SK-N-SH treated with all-trans-retinoic acid at 6 μM for 48 hours (cell line): ENCODE measurements at regions not wholly inside any gene's neighbourhood (a gene's known extent, or its start where the extent isn't known, plus 50 kb on each side); places are given as distances from the start of the nearest gene placed in this dataset.

ENCODE experiments used
- ARNTL ChIP-seq: fragments of 450-650 bp; formaldehyde crosslinking; IDR thresholded peaks from 2 replicates; pipeline ENCODE4 v1.5.0; 2020; ENCODE audit warnings: low read depth, mild to moderate bottlenecking, moderate library complexity, borderline replicate concordance
- ESRRG ChIP-seq: fragments of 250-450 bp; sonication (Bioruptor Pico); IDR thresholded peaks from 2 replicates; pipeline ENCODE4 v1.6.1; 2021; ENCODE audit warnings: mild to moderate bottlenecking
- GLIS3 ChIP-seq: fragments of 250-450 bp; sonication (Bioruptor Pico); IDR thresholded peaks from 2 replicates; pipeline ENCODE4 v1.5.0; 2020; ENCODE audit warnings: mild to moderate bottlenecking, moderate library complexity
- ZFP30 ChIP-seq: fragments of 450-650 bp; formaldehyde crosslinking; IDR thresholded peaks from 2 replicates; pipeline ENCODE4 v1.5.0; 2022; ENCODE audit warnings: mild to moderate bottlenecking, moderate library complexity
- ZNF565 ChIP-seq: fragments of 450-650 bp; formaldehyde crosslinking; conservative IDR thresholded peaks from 2 replicates; pipeline ENCODE4 v1.5.0; 2020; ENCODE audit warnings: low read depth, mild to moderate bottlenecking, moderate library complexity
- TF ChIP-seq, protein P1 (sequence below): fragments of 250-450 bp; sonication (Bioruptor Pico); IDR thresholded peaks from 2 replicates; pipeline ENCODE4 v1.5.0; 2020; ENCODE audit warnings: mild to moderate bottlenecking, moderate library complexity

DNA sequence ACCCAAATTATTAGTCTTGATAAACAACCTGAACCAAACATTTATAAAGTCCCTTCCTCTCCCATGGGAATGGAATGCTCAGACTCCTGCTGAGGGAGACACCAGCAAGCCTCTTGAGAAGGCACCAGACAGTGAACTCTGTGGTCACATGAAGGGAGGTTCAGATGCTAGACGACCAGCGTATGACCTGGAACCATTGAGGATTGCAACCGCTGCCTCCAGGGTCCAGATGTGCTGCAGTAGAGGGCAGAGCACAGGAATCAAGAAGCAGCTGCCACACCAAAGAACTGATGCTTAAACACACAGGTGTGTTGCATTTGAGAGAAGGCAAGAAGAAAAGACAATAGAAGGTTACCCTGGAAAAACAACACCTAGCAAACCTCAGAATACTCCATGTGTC lies 592.4 kb downstream of the AACS start:
- no peak for TF ChIP-seq ESRRG (CRISPR knock-in tag)
- TF ChIP-seq, protein P1, sequence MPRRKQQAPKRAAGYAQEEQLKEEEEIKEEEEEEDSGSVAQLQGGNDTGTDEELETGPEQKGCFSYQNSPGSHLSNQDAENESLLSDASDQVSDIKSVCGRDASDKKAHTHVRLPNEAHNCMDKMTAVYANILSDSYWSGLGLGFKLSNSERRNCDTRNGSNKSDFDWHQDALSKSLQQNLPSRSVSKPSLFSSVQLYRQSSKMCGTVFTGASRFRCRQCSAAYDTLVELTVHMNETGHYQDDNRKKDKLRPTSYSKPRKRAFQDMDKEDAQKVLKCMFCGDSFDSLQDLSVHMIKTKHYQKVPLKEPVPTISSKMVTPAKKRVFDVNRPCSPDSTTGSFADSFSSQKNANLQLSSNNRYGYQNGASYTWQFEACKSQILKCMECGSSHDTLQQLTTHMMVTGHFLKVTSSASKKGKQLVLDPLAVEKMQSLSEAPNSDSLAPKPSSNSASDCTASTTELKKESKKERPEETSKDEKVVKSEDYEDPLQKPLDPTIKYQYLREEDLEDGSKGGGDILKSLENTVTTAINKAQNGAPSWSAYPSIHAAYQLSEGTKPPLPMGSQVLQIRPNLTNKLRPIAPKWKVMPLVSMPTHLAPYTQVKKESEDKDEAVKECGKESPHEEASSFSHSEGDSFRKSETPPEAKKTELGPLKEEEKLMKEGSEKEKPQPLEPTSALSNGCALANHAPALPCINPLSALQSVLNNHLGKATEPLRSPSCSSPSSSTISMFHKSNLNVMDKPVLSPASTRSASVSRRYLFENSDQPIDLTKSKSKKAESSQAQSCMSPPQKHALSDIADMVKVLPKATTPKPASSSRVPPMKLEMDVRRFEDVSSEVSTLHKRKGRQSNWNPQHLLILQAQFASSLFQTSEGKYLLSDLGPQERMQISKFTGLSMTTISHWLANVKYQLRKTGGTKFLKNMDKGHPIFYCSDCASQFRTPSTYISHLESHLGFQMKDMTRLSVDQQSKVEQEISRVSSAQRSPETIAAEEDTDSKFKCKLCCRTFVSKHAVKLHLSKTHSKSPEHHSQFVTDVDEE (CRISPR knock-in tag) = no peak
- no peak for TF ChIP-seq ARNTL (CRISPR knock-in tag)
- no peak for TF ChIP-seq ZFP30 (CRISPR knock-in tag)
- no peak for TF ChIP-seq ZNF565 (CRISPR knock-in tag)
- TF ChIP-seq GLIS3 = no peak
